ENCODE measurements at regions not wholly inside any gene's neighbourhood (a gene's known extent, or its start where the extent isn't known, plus 50 kb on each side); places are given as distances from the start of the nearest gene placed in this dataset.

- intact Hi-C loops (cut with DNase I): no loop called here
- Histone ChIP-seq H3K27me3 (ENCODE audit: low read depth) (peaks cover 14% of the 10 kb centered on the region), H3K4me3 (no peak overlapping the region), H3K36me3 (no peaks in the 10 kb centered on the region), H3K4me1 (no peaks in the 10 kb centered on the region), H3K27ac (no peak overlapping the region), H3K9me3 (peaks cover 9% of the 10 kb centered on the region)
- DNase-seq: no peak
- no peak for ATAC-seq
- TF ChIP-seq CTCF (IDR thresholded peaks at IDR 0.05): no peak
Measured at GRCh38 chr20:56995149-56995548, 271.3 kb downstream of the BMP7 start.

DNA sequence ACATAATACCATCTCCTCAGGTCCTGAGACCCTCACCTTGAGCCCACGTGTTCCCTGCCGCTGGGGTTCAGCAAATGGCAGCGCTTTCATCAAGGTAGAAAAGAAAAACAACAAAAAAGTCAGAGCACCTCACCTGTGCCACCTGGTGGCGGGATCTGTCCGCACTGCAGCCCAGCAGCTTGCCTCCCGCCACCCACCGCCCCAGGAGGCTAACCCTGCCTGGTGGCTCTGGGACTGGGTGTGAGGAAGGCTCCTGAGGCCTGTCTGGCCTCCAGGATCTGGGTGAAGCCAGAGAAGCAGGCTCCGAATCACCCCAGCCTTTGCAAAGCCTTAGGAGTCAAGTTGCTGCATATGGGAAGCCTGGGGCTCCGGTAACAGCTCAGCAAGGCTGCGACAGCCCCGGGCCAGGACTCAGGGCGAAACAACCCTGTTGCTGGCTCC is 270.8 kb downstream of the BMP7 start:
- intact Hi-C loops (cut with DNase I): no loop called here
- DNase-seq: no peak
- Histone ChIP-seq H3K27me3 (ENCODE audit: low read depth) (peaks cover 14% of the 10 kb centered on the region), H3K36me3 (no peaks in the 10 kb centered on the region), H3K4me3 (no peak overlapping the region), H3K9me3 (peaks cover 9% of the 10 kb centered on the region), H3K4me1 (no peaks in the 10 kb centered on the region), H3K27ac (no peak overlapping the region)
- TF ChIP-seq CTCF (IDR thresholded peaks at IDR 0.05): peak; percentile 42
- ATAC-seq: peak in 1 of 2 donors; percentile 22

DNA sequence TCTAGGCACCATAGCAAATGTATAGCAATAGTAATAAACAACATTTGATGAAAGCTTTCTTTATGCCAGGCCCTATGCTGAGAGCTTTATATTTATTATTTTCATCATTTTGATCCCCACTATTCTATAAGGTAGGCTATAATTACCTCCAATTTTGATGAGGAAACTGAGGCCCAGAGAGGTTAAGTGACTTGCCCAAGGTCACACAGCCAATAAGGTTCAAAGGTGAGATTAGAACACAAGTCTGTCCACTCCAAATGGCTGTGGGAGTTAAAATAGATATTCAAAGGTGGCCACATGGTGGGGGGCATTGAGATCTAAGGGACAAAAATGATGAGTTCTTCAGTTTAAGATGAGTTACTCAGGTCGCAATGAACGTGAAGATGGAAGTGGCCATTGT is 269.9 kb downstream of the BMP7 start:
- H3K27ac ChIP-seq: no peak overlapping the region
- no peaks in the 10 kb centered on the region for H3K36me3 ChIP-seq
- no peak for ATAC-seq
- intact Hi-C loops (cut with DNase I): no loop called here
- H3K9me3 ChIP-seq: peaks cover 9% of the 10 kb centered on the region
- no peak for TF ChIP-seq CTCF (IDR thresholded peaks at IDR 0.05)
- H3K4me1 ChIP-seq: no peaks in the 10 kb centered on the region
- no peak for DNase-seq
- H3K4me3 ChIP-seq: no peak overlapping the region
- H3K27me3 ChIP-seq (ENCODE audit: low read depth): peaks cover 14% of the 10 kb centered on the region

DNA sequence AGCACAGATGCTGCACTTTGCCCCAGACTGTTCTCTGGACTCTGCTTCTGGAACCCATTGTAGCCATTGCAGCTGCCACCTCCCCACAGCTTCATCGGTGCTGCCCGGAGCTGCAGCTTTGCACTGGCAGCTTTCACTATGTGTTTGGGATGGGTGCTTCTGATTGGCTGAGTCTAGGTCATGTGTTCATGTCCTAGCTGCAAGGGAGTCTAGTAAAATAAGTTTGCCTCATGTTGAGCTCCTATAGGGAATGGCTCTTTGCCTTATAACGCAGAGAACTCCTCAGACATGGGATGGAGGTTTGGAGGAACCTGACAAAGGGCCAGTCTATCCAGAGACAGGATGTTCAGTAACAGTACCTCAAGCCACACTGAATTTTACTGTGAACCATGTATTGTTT is 268.0 kb downstream of the BMP7 start:
- no peak for ATAC-seq

DNA sequence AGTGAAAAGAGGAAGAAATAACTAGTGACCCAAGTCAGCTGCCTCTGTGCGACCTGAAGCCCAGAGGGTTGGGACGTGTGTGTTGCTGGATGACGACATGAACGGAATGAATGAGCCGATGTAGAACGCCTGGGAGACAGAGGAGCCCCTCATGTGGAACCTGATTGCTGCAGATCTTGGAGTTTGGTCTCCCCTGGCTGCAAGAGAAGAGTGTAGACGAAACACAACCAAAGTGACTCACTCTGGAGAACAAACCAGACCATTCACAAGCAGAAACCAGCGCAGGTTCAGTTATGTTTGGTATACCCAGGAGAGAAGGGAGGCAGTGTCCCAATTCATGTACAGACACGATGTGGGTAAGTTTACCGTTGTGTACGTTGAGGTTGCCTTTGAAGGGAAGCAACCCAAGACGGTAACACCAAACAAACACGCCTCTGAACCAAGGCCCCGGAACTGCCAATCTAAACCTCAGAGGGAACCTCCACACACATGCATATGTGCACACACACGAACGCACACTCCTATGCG is 265.9 kb downstream of the BMP7 start:
- peaks cover 30% of the 10 kb centered on the region for H3K27me3 ChIP-seq (ENCODE audit: low read depth)

More for the DNA sequence above, 268.0 kb downstream of the BMP7 start:
- DNase-seq: no peak
- no peaks in the 10 kb centered on the region for H3K36me3 ChIP-seq
- no peak overlapping the region for H3K4me3 ChIP-seq
- peaks cover 9% of the 10 kb centered on the region for H3K9me3 ChIP-seq
- peaks cover 16% of the 10 kb centered on the region for H3K27me3 ChIP-seq (ENCODE audit: low read depth)
- no peaks in the 10 kb centered on the region for H3K4me1 ChIP-seq
- intact Hi-C loops (cut with DNase I): no loop called here
- no peak for TF ChIP-seq CTCF (IDR thresholded peaks at IDR 0.05)
- no peak overlapping the region for H3K27ac ChIP-seq

More for the DNA sequence above, 265.9 kb downstream of the BMP7 start:
- no peaks in the 10 kb centered on the region for H3K4me1 ChIP-seq
- DNase-seq (no peak), ATAC-seq (no peak)
- no peak overlapping the region for H3K27ac ChIP-seq
- H3K9me3 ChIP-seq: peaks cover 9% of the 10 kb centered on the region
- H3K4me3 ChIP-seq: no peak overlapping the region
- no peaks in the 10 kb centered on the region for H3K36me3 ChIP-seq
- intact Hi-C loops (cut with DNase I): no loop called here
- TF ChIP-seq CTCF (IDR thresholded peaks at IDR 0.05): no peak

All from lower lobe of right lung (tissue), 2 donors.